K562 (cell line): ENCODE measurements at regions not wholly inside any gene's neighbourhood (a gene's known extent, or its start where the extent isn't known, plus 50 kb on each side); places are given as distances from the start of the nearest gene placed in this dataset.

Source experiments
- ATAC-seq: fragments of 200-7000 bp; cut with Tn5 transposase; 3 replicates; pipeline ENCODE4 v1.9.1; 2020; ENCODE audit warnings: moderate library complexity
- BruUV-seq: library from RNA; stranded (reverse); fragments of 400-500 nt; replicated peaks from 2 replicates; lab custom pipeline; 2021; lab: Mats Ljungman, UMichigan
- CTCF ChIA-PET: fragments of 300-600 bp; formaldehyde crosslinking; extraction: SDS; loops from one replicate; lab custom pipeline; 2021; ENCODE audit warnings: low intra/inter-chr PET ratio; lab: Yijun Ruan, JAX
- POLR2A ChIA-PET: fragments of 300-600, 350-650 bp; sonication (Branson Sonifier 250); formaldehyde crosslinking; extraction: SDS; loops from one replicate; lab custom pipeline; 2021; ENCODE audit warnings: antibody characterized with exemption, inconsistent platforms; lab: Yijun Ruan, JAX
- DNase-seq, 4 experiments: peaks; one replicate each; pipeline versions ENCODE4 v3.0.0 to v3.0.0-alpha.2; 2011 to 2018; ENCODE audit warnings: low spot score in 3 of 4, mixed read lengths in 3 of 4; ENCODE audit errors: extremely low read depth in 1 of 4
- FAIRE-seq: peaks from 2 replicates; lab custom pipeline; 2011; peaks lifted over from hg19 to GRCh38; lab: Jason Lieb, UNC
- H2AFZ ChIP-seq: 2 replicates; pipeline ENCODE4 v1.6.0; 2011; ENCODE audit warnings: low read depth, low read length, control low read depth, inconsistent platforms
- H3K27ac ChIP-seq: fragments of 200-600 bp; 3 replicates; pipeline ENCODE4 v1.8.0; 2011; ENCODE audit warnings: low read depth, mild to moderate bottlenecking, control low read depth, inconsistent platforms, low read length, moderate library complexity, mixed read lengths; ENCODE audit errors: extremely low read depth
- H3K27me3 ChIP-seq, 2 experiments: fragments of 300-600 bp in 1 of 2; 2 replicates in 1 of 2; 3 replicates in 1 of 2; pipeline versions ENCODE4 v1.6.0 to v1.8.0; 2011; ENCODE audit warnings: inconsistent platforms in 2 of 2, low read length in 2 of 2, mild to moderate bottlenecking in 1 of 2, mixed read lengths in 1 of 2, moderate library complexity in 1 of 2; ENCODE audit not compliant: control insufficient read depth in 2 of 2, insufficient read depth in 2 of 2
- H3K36me3 ChIP-seq: fragments of 300-600 bp; 3 replicates; pipeline ENCODE4 v1.8.0; 2011; ENCODE audit warnings: mild to moderate bottlenecking, low read length, inconsistent platforms; ENCODE audit not compliant: control insufficient read depth, insufficient read depth
- H3K4me1 ChIP-seq, 2 experiments: fragments of 200-600 bp in 1 of 2; replicated peaks in 1 of 2; 2 replicates in 1 of 2; 3 replicates in 1 of 2; pipeline versions ENCODE4 v1.5.1 to v1.8.0; 2011; ENCODE audit warnings: inconsistent platforms in 2 of 2, low read length in 2 of 2, mild to moderate bottlenecking in 1 of 2, mixed read lengths in 1 of 2, moderate library complexity in 1 of 2; ENCODE audit not compliant: control insufficient read depth in 2 of 2, insufficient read depth in 2 of 2
- H3K4me2 ChIP-seq: 2 replicates; pipeline ENCODE4 v1.6.1; 2011; ENCODE audit warnings: low read length, control low read depth, inconsistent platforms, mixed read lengths; ENCODE audit not compliant: insufficient read depth
- H3K4me3 ChIP-seq: fragments of 200-600 bp; sonication (generic), shearing (Covaris generic); 2 replicates; pipeline ENCODE4 v1.5.1; 2016; ENCODE audit warnings: control low read depth, inconsistent platforms
- H3K79me2 ChIP-seq: fragments of 200-600 bp; 3 replicates; pipeline ENCODE4 v1.8.0; 2011; ENCODE audit warnings: low read length, inconsistent platforms; ENCODE audit not compliant: control insufficient read depth, insufficient read depth
- H3K9ac ChIP-seq, 2 experiments: 2 replicates each; pipeline versions ENCODE4 v1.6.0 to v1.6.1; 2011; ENCODE audit warnings: low read depth in 2 of 2, low read length in 2 of 2, control low read depth in 1 of 2, inconsistent platforms in 1 of 2, mild to moderate bottlenecking in 1 of 2, mixed read lengths in 1 of 2; ENCODE audit not compliant: insufficient read depth in 1 of 2
- H3K9me1 ChIP-seq: one replicate; pipeline ENCODE4 v1.6.0; 2011; ENCODE audit warnings: inconsistent platforms, mild to moderate bottlenecking, low read length, moderate library complexity; ENCODE audit not compliant: control insufficient read depth, insufficient read depth
- H3K9me3 ChIP-seq: replicated peaks from 2 replicates; pipeline ENCODE4 v1.5.1; 2011; ENCODE audit warnings: low read depth, low read length, inconsistent platforms; ENCODE audit not compliant: control insufficient read depth, insufficient read depth
- H4K20me1 ChIP-seq: replicated peaks from 2 replicates; pipeline ENCODE4 v1.6.1; 2011; ENCODE audit warnings: low read length, inconsistent platforms, mixed read lengths; ENCODE audit not compliant: control insufficient read depth, insufficient read depth
- CBFA2T3 ChIP-seq: fragments of 450-650 bp; IDR thresholded peaks from 2 replicates; pipeline ENCODE4 v1.6.1; 2017
- CSDE1 ChIP-seq, 2 experiments: fragments of 450-650 bp; IDR thresholded peaks; 2 replicates each; pipeline ENCODE4 v1.6.1; 2016; ENCODE audit warnings: mild to moderate bottlenecking in 1 of 2
- HMGN3 ChIP-seq: IDR thresholded peaks from 2 replicates; pipeline ENCODE4 v1.6.1; 2011; ENCODE audit warnings: borderline replicate concordance, low read depth, mild to moderate bottlenecking, mixed read lengths, low read length; ENCODE audit not compliant: insufficient read length; ENCODE audit errors: extremely low read depth
- RAD21 ChIP-seq, 2 experiments: fragments of 250-450 bp in 1 of 2; fragments of 450-650 bp in 1 of 2; sonication (Bioruptor Pico) in 1 of 2; formaldehyde crosslinking in 1 of 2; IDR thresholded peaks in 1 of 2; conservative IDR thresholded peaks in 1 of 2; 2 replicates each; pipeline versions ENCODE4 v1.4.0 to v1.8.0; 2020 to 2022; ENCODE audit warnings: mild to moderate bottlenecking in 2 of 2, moderate library complexity in 1 of 2
- TEAD4 ChIP-seq, 2 experiments: sonication (generic) in 1 of 2; formaldehyde crosslinking in 1 of 2; IDR thresholded peaks; 2 replicates each; pipeline versions ENCODE4 v1.6.1 to v1.8.0; 2012 to 2022; ENCODE audit warnings: borderline replicate concordance in 1 of 2, inconsistent platforms in 1 of 2, low read length in 1 of 2, mild to moderate bottlenecking in 1 of 2, missing genetic modification reagents in 1 of 2
- WGBS: fragments of 100-300 bp; shearing (Covaris generic); methylation state at CpG from one replicate; pipeline ENCODE4 v1.1.6; 2016; ENCODE audit warnings: low coverage, mixed read lengths; ENCODE audit not compliant: insufficient coverage; ENCODE audit errors: missing lambda C conversion rate; 5-methylcytosine and 5-hydroxymethylcytosine counted together
- in situ Hi-C: fragments of 300-500 bp; cut with MboI; formaldehyde crosslinking; loops from 4 replicates; pipeline ENCODE4 v1.15.0; 2018; ENCODE audit warnings: inconsistent platforms, mixed read lengths
- intact Hi-C: fragments of 100-400 bp; cut with micrococcal nuclease; formaldehyde crosslinking; loops from 2 replicates; pipeline ENCODE4 v1.14.2; 2022
- TF ChIP-seq, protein P1 (sequence below): fragments of 450-650 bp; conservative IDR thresholded peaks from 2 replicates; pipeline ENCODE4 v1.6.1; 2016; ENCODE audit warnings: missing genetic modification characterization, low read depth, mild to moderate bottlenecking, control low read depth, missing compliant biosample characterization
- TF ChIP-seq, protein P2 (sequence below): sonication (generic); formaldehyde crosslinking; IDR thresholded peaks from 2 replicates; pipeline ENCODE4 v1.8.0; 2023; ENCODE audit warnings: missing genetic modification reagents, mild to moderate bottlenecking, borderline replicate concordance
- TF ChIP-seq, protein P3 (sequence below): fragments of 450-650 bp; IDR thresholded peaks from 2 replicates; pipeline ENCODE4 v1.6.1; 2016; ENCODE audit warnings: antibody characterized with exemption
- TF ChIP-seq, protein P4 (sequence below), 2 experiments: fragments of 150-350 bp in 1 of 2; IDR thresholded peaks; 2 replicates each; pipeline ENCODE4 v1.6.1; 2012 to 2016; ENCODE audit warnings: low read depth in 2 of 2, low read length in 2 of 2, mild to moderate bottlenecking in 1 of 2, moderate library complexity in 1 of 2

DNA sequence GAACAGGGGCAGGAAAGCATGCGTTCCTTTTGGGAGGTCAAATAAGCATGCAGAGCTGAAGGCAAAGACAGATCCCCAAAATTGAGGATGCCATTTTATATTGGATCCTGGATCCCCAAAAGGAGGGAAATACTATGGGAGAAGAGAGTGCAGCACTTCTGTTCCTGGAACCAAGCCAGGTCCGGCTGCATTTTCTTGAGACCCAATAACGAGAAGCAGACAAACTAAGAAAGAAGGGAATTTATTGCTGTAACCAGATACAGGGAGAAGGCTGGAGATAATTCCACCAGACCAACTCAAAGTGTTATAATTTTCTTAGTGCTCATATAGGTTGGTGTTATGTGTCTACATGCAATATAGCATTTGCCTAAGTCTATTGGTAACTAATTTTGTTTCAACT lies 60.8 kb downstream of the PDE6H start:
- POLR2A ChIA-PET, result no interaction called here
- in situ Hi-C loops (no loop called here), intact Hi-C loops (no loop called here)
- ATAC-seq, result no peak
- Histone ChIP-seq H3K36me3 (no peaks in the 10 kb centered on the region), H3K9ac (no peak overlapping the region), H4K20me1 (no peaks in the 10 kb centered on the region), H2AFZ (no peak overlapping the region), H3K27me3 (no peaks in the 10 kb centered on the region), H3K27ac (no peak overlapping the region), H3K9me3 (no peaks in the 10 kb centered on the region), H3K79me2 (no peaks in the 10 kb centered on the region), H3K4me1 (no peaks in the 10 kb centered on the region), H3K9me1 (no peaks in the 10 kb centered on the region), H3K4me2 (no peak overlapping the region), H3K4me3 (no peak overlapping the region)
- BruUV-seq, result no TSS peak
- FAIRE-seq, result no peak
- no peak for DNase-seq
- CTCF ChIA-PET, result no interaction called here
- WGBS, result 0% methylated on average over 3 of the region's 3 CpGs
- TF ChIP-seq, protein P1, sequence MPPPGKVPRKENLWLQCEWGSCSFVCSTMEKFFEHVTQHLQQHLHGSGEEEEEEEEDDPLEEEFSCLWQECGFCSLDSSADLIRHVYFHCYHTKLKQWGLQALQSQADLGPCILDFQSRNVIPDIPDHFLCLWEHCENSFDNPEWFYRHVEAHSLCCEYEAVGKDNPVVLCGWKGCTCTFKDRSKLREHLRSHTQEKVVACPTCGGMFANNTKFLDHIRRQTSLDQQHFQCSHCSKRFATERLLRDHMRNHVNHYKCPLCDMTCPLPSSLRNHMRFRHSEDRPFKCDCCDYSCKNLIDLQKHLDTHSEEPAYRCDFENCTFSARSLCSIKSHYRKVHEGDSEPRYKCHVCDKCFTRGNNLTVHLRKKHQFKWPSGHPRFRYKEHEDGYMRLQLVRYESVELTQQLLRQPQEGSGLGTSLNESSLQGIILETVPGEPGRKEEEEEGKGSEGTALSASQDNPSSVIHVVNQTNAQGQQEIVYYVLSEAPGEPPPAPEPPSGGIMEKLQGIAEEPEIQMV (tag), result no peak
- TF ChIP-seq CSDE1 (IDR thresholded peaks at IDR 0.05), result no peak
- no peak for TF ChIP-seq CBFA2T3
- no peak for TF ChIP-seq HMGN3
- no peak for TF ChIP-seq TEAD4 (IDR thresholded peaks at IDR 0.05; ENCODE audit: low read length)
- no peak for TF ChIP-seq TEAD4 (CRISPR knock-in tag; IDR thresholded peaks at IDR 0.05; ENCODE audit: borderline replicate concordance)
- TF ChIP-seq, protein P2, sequence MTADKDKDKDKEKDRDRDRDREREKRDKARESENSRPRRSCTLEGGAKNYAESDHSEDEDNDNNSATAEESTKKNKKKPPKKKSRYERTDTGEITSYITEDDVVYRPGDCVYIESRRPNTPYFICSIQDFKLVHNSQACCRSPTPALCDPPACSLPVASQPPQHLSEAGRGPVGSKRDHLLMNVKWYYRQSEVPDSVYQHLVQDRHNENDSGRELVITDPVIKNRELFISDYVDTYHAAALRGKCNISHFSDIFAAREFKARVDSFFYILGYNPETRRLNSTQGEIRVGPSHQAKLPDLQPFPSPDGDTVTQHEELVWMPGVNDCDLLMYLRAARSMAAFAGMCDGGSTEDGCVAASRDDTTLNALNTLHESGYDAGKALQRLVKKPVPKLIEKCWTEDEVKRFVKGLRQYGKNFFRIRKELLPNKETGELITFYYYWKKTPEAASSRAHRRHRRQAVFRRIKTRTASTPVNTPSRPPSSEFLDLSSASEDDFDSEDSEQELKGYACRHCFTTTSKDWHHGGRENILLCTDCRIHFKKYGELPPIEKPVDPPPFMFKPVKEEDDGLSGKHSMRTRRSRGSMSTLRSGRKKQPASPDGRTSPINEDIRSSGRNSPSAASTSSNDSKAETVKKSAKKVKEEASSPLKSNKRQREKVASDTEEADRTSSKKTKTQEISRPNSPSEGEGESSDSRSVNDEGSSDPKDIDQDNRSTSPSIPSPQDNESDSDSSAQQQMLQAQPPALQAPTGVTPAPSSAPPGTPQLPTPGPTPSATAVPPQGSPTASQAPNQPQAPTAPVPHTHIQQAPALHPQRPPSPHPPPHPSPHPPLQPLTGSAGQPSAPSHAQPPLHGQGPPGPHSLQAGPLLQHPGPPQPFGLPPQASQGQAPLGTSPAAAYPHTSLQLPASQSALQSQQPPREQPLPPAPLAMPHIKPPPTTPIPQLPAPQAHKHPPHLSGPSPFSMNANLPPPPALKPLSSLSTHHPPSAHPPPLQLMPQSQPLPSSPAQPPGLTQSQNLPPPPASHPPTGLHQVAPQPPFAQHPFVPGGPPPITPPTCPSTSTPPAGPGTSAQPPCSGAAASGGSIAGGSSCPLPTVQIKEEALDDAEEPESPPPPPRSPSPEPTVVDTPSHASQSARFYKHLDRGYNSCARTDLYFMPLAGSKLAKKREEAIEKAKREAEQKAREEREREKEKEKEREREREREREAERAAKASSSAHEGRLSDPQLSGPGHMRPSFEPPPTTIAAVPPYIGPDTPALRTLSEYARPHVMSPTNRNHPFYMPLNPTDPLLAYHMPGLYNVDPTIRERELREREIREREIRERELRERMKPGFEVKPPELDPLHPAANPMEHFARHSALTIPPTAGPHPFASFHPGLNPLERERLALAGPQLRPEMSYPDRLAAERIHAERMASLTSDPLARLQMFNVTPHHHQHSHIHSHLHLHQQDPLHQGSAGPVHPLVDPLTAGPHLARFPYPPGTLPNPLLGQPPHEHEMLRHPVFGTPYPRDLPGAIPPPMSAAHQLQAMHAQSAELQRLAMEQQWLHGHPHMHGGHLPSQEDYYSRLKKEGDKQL (CRISPR knock-in tag), result no peak
- TF ChIP-seq, protein P3, sequence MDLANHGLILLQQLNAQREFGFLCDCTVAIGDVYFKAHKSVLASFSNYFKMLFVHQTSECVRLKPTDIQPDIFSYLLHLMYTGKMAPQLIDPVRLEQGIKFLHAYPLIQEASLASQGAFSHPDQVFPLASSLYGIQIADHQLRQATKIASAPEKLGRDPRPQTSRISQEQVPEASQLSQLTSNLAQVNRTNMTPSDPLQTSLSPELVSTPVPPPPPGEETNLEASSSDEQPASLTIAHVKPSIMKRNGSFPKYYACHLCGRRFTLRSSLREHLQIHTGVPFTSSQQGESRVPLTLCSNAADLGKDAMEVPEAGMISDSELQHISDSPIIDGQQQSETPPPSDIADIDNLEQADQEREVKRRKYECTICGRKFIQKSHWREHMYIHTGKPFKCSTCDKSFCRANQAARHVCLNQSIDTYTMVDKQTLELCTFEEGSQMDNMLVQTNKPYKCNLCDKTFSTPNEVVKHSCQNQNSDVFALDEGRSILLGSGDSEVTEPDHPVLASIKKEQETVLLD, result no peak
- TF ChIP-seq, protein P4, sequence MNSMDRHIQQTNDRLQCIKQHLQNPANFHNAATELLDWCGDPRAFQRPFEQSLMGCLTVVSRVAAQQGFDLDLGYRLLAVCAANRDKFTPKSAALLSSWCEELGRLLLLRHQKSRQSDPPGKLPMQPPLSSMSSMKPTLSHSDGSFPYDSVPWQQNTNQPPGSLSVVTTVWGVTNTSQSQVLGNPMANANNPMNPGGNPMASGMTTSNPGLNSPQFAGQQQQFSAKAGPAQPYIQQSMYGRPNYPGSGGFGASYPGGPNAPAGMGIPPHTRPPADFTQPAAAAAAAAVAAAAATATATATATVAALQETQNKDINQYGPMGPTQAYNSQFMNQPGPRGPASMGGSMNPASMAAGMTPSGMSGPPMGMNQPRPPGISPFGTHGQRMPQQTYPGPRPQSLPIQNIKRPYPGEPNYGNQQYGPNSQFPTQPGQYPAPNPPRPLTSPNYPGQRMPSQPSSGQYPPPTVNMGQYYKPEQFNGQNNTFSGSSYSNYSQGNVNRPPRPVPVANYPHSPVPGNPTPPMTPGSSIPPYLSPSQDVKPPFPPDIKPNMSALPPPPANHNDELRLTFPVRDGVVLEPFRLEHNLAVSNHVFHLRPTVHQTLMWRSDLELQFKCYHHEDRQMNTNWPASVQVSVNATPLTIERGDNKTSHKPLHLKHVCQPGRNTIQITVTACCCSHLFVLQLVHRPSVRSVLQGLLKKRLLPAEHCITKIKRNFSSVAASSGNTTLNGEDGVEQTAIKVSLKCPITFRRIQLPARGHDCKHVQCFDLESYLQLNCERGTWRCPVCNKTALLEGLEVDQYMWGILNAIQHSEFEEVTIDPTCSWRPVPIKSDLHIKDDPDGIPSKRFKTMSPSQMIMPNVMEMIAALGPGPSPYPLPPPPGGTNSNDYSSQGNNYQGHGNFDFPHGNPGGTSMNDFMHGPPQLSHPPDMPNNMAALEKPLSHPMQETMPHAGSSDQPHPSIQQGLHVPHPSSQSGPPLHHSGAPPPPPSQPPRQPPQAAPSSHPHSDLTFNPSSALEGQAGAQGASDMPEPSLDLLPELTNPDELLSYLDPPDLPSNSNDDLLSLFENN (IDR thresholded peaks at IDR 0.05; ENCODE audit: low read depth in 2 of 2, low read length in 2 of 2), result no peak
- no peak for TF ChIP-seq RAD21 (CRISPR knock-in tag; conservative IDR thresholded peaks at IDR 0.05 in 1 of 2, IDR thresholded peaks at IDR 0.05 in 1 of 2)
